KMS-11 (cell line): ENCODE measurements at regions not wholly inside any gene's neighbourhood (a gene's known extent, or its start where the extent isn't known, plus 50 kb on each side); places are given as distances from the start of the nearest gene placed in this dataset.

Source experiments
- H2AFZ ChIP-seq: fragments of 200-600 bp; sonication (generic); 2 replicates; pipeline ENCODE4 v1.6.1; 2016; ENCODE audit warnings: antibody characterized with exemption, mixed run types, low read depth
- H3K27ac ChIP-seq: fragments of 200-600 bp; sonication (generic); 2 replicates; pipeline ENCODE4 v1.6.1; 2016; ENCODE audit warnings: mild to moderate bottlenecking, mixed run types
- H3K27me3 ChIP-seq: fragments of 200-600 bp; sonication (generic); 2 replicates; pipeline ENCODE4 v1.6.1; 2017; ENCODE audit warnings: mild to moderate bottlenecking, low read depth, mixed run types, moderate library complexity; ENCODE audit not compliant: insufficient read depth
- H3K36me3 ChIP-seq: fragments of 200-600 bp; sonication (generic); 2 replicates; pipeline ENCODE4 v1.6.1; 2017; ENCODE audit warnings: mild to moderate bottlenecking, mixed run types; ENCODE audit not compliant: insufficient read depth
- H3K4me1 ChIP-seq: fragments of 200-600 bp; sonication (generic); 2 replicates; pipeline ENCODE4 v1.6.1; 2016; ENCODE audit warnings: mild to moderate bottlenecking, low read depth, mixed run types; ENCODE audit not compliant: poor library complexity, severe bottlenecking
- H3K4me2 ChIP-seq: fragments of 200-600 bp; sonication (generic); 2 replicates; pipeline ENCODE4 v1.7.0; 2016; ENCODE audit warnings: mild to moderate bottlenecking, mixed run types
- H3K4me3 ChIP-seq: fragments of 200-600 bp; sonication (generic); IDR thresholded peaks from 2 replicates; pipeline ENCODE4 v1.6.1; 2017; ENCODE audit warnings: low read depth, low read length, mixed read lengths; ENCODE audit not compliant: insufficient read depth
- H3K79me2 ChIP-seq: fragments of 200-600 bp; sonication (generic); 2 replicates; pipeline ENCODE4 v1.6.1; 2016; ENCODE audit warnings: low read depth, mixed run types; ENCODE audit not compliant: insufficient read depth
- H3K9ac ChIP-seq: fragments of 200-600 bp; sonication (generic); 2 replicates; pipeline ENCODE4 v1.6.1; 2016; ENCODE audit warnings: mild to moderate bottlenecking, mixed run types
- H4K20me1 ChIP-seq: fragments of 200-600 bp; sonication (generic); 2 replicates; pipeline ENCODE4 v1.6.1; 2016; ENCODE audit warnings: mild to moderate bottlenecking, mixed run types; ENCODE audit not compliant: insufficient read depth
- CTCF ChIP-seq: fragments of 200-600 bp; sonication (generic); conservative IDR thresholded peaks from 2 replicates; pipeline ENCODE4 v1.6.1; 2017; ENCODE audit warnings: low read depth, mild to moderate bottlenecking, antibody characterized with exemption, low read length, moderate library complexity, mixed read lengths

- H3K27me3 ChIP-seq = peaks cover 5% of the 10 kb centered on the region; the same call in 1 of the 2 replicates
- H3K27ac ChIP-seq = no peak overlapping the region
- peak overlapping the region; percentile 45 for H3K4me2 ChIP-seq
- H2AFZ ChIP-seq = no peak overlapping the region
- TF ChIP-seq CTCF = no peak
- H3K4me1 ChIP-seq = peaks cover 44% of the 10 kb centered on the region
- no peaks in the 10 kb centered on the region for H3K36me3 ChIP-seq
- H3K4me3 ChIP-seq = no peak overlapping the region
- H4K20me1 ChIP-seq = no peaks in the 10 kb centered on the region
- no peak overlapping the region for H3K9ac ChIP-seq
- no peaks in the 10 kb centered on the region for H3K79me2 ChIP-seq
Observed at GRCh38 chr2:64325477-64325851, 128.5 kb upstream of the LGALSL start.

GRCh38 chr2:64325852-64326577, 127.9 kb upstream of the LGALSL start:
- H3K4me1 ChIP-seq = peaks cover 49% of the 10 kb centered on the region

GRCh38 chr2:64326578-64327050, 127.3 kb upstream of the LGALSL start:
- Histone ChIP-seq H2AFZ (no peak overlapping the region), H3K4me1 (peaks cover 55% of the 10 kb centered on the region), H3K9ac (no peak overlapping the region), H3K27ac (no peak overlapping the region), H3K27me3 (peaks cover 5% of the 10 kb centered on the region; the same call in 1 of the 2 replicates), H4K20me1 (no peaks in the 10 kb centered on the region), H3K4me2 (peak overlapping the region; percentile 45; the same call in 1 of the 2 replicates), H3K36me3 (no peaks in the 10 kb centered on the region), H3K4me3 (no peak overlapping the region), H3K79me2 (no peaks in the 10 kb centered on the region)
- TF ChIP-seq CTCF = no peak

More at GRCh38 chr2:64325852-64326577, 127.9 kb upstream of the LGALSL start:
- H2AFZ ChIP-seq = no peak overlapping the region
- H3K4me3 ChIP-seq = no peak overlapping the region
- H3K27ac ChIP-seq = no peak overlapping the region
- H3K27me3 ChIP-seq = peaks cover 5% of the 10 kb centered on the region; the same call in 1 of the 2 replicates
- peak overlapping the region; percentile 45 for H3K4me2 ChIP-seq
- H3K79me2 ChIP-seq = no peaks in the 10 kb centered on the region
- no peaks in the 10 kb centered on the region for H4K20me1 ChIP-seq
- H3K9ac ChIP-seq = no peak overlapping the region
- TF ChIP-seq CTCF = no peak
- no peaks in the 10 kb centered on the region for H3K36me3 ChIP-seq

- no peak overlapping the region for H2AFZ ChIP-seq
- H3K4me3 ChIP-seq = no peak overlapping the region
- H3K27me3 ChIP-seq = peaks cover 5% of the 10 kb centered on the region; the same call in 1 of the 2 replicates
- no peak for TF ChIP-seq CTCF
- peak overlapping the region; percentile 45; the same call in 1 of the 2 replicates for H3K4me2 ChIP-seq
- H4K20me1 ChIP-seq = no peaks in the 10 kb centered on the region
- H3K4me1 ChIP-seq = peaks cover 60% of the 10 kb centered on the region
- no peak overlapping the region for H3K9ac ChIP-seq
- no peaks in the 10 kb centered on the region for H3K36me3 ChIP-seq
- no peaks in the 10 kb centered on the region for H3K79me2 ChIP-seq
- H3K27ac ChIP-seq = no peak overlapping the region
Observed at GRCh38 chr2:64327129-64327509, 126.8 kb upstream of the LGALSL start.
